ENCODE measurements at regions not wholly inside any gene's neighbourhood (a gene's known extent, or its start where the extent isn't known, plus 50 kb on each side); places are given as distances from the start of the nearest gene placed in this dataset.

DNA sequence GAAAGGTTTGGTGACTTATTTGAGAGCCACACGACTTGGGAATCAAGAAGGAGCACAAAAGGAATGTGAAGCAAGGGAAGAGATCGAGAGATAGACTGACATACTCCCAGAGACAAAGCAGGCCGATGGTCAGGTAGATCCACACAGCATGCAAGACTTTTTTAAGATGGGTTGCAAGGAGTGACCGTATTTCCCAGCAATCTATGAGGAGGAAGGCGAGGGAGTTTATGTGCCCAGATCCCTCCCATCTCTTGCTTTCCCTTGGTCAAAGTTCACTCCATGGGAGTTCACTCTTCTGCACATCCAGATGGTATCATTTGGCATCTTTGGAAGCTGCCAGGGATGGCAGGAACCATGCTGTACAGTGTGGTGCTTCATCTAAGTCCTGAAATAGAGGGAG, 148.9 kb downstream of the RMI1 start:
- 19% methylated on average over 5 of the region's 5 CpGs for WGBS (ENCODE audit: missing lambda C conversion rate)
- peaks cover 4% of the 10 kb centered on the region; the same call in 1 of the 3 replicates for H3K4me1 ChIP-seq
- H3K27ac ChIP-seq = no peak overlapping the region
- FAIRE-seq = no peak
- CTCF ChIA-PET = interaction anchor here (1.0 kb wide), 1 partner anchor 28 kb away, joined by 3 read pairs; no protein-coding TSS in a partner anchor
- no peak overlapping the region for H3K4me3 ChIP-seq
- no peaks in the 10 kb centered on the region for H3K9me3 ChIP-seq
- POLR2A ChIA-PET = no interaction called here
- ATAC-seq = no peak; a peak in 2 of 6 replicates
- no peak for DNase-seq (ENCODE audit: low read depth in 1 of 2, low spot score in 1 of 2)
- TF ChIP-seq, protein P1, sequence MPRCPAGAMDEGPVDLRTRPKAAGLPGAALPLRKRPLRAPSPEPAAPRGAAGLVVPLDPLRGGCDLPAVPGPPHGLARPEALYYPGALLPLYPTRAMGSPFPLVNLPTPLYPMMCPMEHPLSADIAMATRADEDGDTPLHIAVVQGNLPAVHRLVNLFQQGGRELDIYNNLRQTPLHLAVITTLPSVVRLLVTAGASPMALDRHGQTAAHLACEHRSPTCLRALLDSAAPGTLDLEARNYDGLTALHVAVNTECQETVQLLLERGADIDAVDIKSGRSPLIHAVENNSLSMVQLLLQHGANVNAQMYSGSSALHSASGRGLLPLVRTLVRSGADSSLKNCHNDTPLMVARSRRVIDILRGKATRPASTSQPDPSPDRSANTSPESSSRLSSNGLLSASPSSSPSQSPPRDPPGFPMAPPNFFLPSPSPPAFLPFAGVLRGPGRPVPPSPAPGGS (IDR thresholded peaks at IDR 0.05) = no peak
- TF ChIP-seq HEYL (CRISPR knock-in tag; IDR thresholded peaks at IDR 0.05) (no peak), HOXB5 (CRISPR knock-in tag; IDR thresholded peaks at IDR 0.05) (no peak), RARB (CRISPR knock-in tag; IDR thresholded peaks at IDR 0.05) (no peak), NFE2L2 (conservative IDR thresholded peaks at IDR 0.05; ENCODE audit: low read length) (no peak), MYC (IDR thresholded peaks at IDR 0.05; ENCODE audit: borderline replicate concordance, low read length) (no peak), ZNF302 (CRISPR knock-in tag; IDR thresholded peaks at IDR 0.05) (no peak), CHD4 (IDR thresholded peaks at IDR 0.05; ENCODE audit: borderline replicate concordance) (no peak), CBX2 (IDR thresholded peaks at IDR 0.05; ENCODE audit: borderline replicate concordance, low read depth) (no peak), CHD2 (IDR thresholded peaks at IDR 0.05; ENCODE audit: low read length, partially characterized antibody) (no peak), NR3C1 (IDR thresholded peaks at IDR 0.05) (no peak), MAX (IDR thresholded peaks at IDR 0.05) (no peak), EHMT2 (IDR thresholded peaks at IDR 0.05; ENCODE audit: low read depth) (no peak)
- peak overlapping the region; percentile 8; the same call in 1 of the 3 replicates for H3K4me2 ChIP-seq

GRCh38 chr9:84136119-84136868, 155.7 kb downstream of the RMI1 start:
- FAIRE-seq (no peak), DNase-seq (ENCODE audit: low read depth in 1 of 2, low spot score in 1 of 2) (peak; percentile 60 to 79), ATAC-seq (peak; percentile 72 to 75)
- ChIA-PET POLR2A (interaction anchor here (0.5 kb wide), 1 partner anchor 519 kb away, joined by 4 read pairs; no protein-coding TSS in a partner anchor), CTCF (interaction anchor here (1.0 to 2.2 kb wide), 2 partner anchors 37 to 125 kb away, joined by 4 to 8 read pairs; no protein-coding TSS in a partner anchor)
- Histone ChIP-seq H3K4me1 (peaks cover 13% of the 10 kb centered on the region), H3K27ac (peak overlapping the region in 1 of 2 experiments; percentile 30; a peak in 1 of 6 replicates), H3K9me3 (no peaks in the 10 kb centered on the region), H3K4me2 (peak overlapping the region; percentile 48), H3K4me3 (no peak overlapping the region)
- no peak for TF ChIP-seq FOSL2 (IDR thresholded peaks at IDR 0.05)
- TF ChIP-seq FOSL2 (CRISPR knock-in tag; IDR thresholded peaks at IDR 0.05) = peak; percentile 71
- TF ChIP-seq ESRRA (IDR thresholded peaks at IDR 0.05; ENCODE audit: borderline replicate concordance, low read length) = no peak
- peak; percentile 19; the same call in 1 of the 2 replicates for TF ChIP-seq MAX (IDR thresholded peaks at IDR 0.05)
- 5% methylated on average over 13 of the region's 13 CpGs for WGBS (ENCODE audit: missing lambda C conversion rate)

DNA sequence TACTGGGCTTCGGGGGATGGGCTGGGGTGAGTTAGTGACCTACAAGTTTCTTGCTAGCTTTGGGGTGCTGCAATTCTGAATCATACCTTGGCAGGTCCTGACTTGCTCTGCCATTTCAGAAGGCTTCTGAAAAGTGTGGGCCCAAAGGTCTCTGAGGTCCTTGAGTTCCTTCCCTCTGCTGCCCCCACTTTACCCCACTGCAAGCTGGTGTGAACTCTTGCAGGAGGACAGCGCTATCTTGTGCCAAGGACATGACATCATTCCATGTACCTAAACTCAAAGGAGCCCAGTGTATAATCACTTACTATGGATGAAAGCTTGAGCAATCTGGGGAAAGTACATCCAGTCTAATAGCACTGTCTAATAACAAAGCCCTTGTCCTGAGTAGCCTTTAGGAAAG, 157.4 kb downstream of the RMI1 start:
- Histone ChIP-seq H3K27ac (peak overlapping the region in 1 of 2 experiments; percentile 53; a peak in 1 of 6 replicates), H3K4me3 (no peak overlapping the region), H3K4me2 (no peak overlapping the region; the same call in 2 of the 3 replicates), H3K4me1 (peaks cover 13% of the 10 kb centered on the region), H3K9me3 (no peaks in the 10 kb centered on the region)
- 50% methylated on average over 2 of the region's 2 CpGs for WGBS (ENCODE audit: missing lambda C conversion rate)
- peak in 1 of 2 experiments; percentile 13 for DNase-seq (ENCODE audit: low read depth in 1 of 2, low spot score in 1 of 2)
- ATAC-seq = no peak; a peak in 1 of 6 replicates
- FAIRE-seq = no peak
- POLR2A ChIA-PET = no interaction called here
- CTCF ChIA-PET = interaction anchor here (0.6 to 2.3 kb wide), 4 partner anchors 10 to 35 kb away, joined by 3 to 7 read pairs (median 3); no protein-coding TSS in a partner anchor
- TF ChIP-seq HES2 (IDR thresholded peaks at IDR 0.05) (no peak), CBX2 (IDR thresholded peaks at IDR 0.05; ENCODE audit: borderline replicate concordance, low read depth) (no peak), CEBPB (IDR thresholded peaks at IDR 0.05) (no peak), FOXS1 (CRISPR knock-in tag; IDR thresholded peaks at IDR 0.05) (no peak), BHLHE40 (IDR thresholded peaks at IDR 0.05; ENCODE audit: low read depth, low read length) (no peak), ZFP36 (IDR thresholded peaks at IDR 0.05; ENCODE audit: borderline replicate concordance, partially characterized antibody) (no peak), NR3C1 (IDR thresholded peaks at IDR 0.05) (no peak), HOXB13 (CRISPR knock-in tag; IDR thresholded peaks at IDR 0.05; ENCODE audit: low read depth) (no peak)
- TF ChIP-seq, protein P2, sequence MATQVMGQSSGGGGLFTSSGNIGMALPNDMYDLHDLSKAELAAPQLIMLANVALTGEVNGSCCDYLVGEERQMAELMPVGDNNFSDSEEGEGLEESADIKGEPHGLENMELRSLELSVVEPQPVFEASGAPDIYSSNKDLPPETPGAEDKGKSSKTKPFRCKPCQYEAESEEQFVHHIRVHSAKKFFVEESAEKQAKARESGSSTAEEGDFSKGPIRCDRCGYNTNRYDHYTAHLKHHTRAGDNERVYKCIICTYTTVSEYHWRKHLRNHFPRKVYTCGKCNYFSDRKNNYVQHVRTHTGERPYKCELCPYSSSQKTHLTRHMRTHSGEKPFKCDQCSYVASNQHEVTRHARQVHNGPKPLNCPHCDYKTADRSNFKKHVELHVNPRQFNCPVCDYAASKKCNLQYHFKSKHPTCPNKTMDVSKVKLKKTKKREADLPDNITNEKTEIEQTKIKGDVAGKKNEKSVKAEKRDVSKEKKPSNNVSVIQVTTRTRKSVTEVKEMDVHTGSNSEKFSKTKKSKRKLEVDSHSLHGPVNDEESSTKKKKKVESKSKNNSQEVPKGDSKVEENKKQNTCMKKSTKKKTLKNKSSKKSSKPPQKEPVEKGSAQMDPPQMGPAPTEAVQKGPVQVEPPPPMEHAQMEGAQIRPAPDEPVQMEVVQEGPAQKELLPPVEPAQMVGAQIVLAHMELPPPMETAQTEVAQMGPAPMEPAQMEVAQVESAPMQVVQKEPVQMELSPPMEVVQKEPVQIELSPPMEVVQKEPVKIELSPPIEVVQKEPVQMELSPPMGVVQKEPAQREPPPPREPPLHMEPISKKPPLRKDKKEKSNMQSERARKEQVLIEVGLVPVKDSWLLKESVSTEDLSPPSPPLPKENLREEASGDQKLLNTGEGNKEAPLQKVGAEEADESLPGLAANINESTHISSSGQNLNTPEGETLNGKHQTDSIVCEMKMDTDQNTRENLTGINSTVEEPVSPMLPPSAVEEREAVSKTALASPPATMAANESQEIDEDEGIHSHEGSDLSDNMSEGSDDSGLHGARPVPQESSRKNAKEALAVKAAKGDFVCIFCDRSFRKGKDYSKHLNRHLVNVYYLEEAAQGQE (IDR thresholded peaks at IDR 0.05) = no peak
- TF ChIP-seq, protein P1 (IDR thresholded peaks at IDR 0.05) = no peak
- TF ChIP-seq, protein P3, sequence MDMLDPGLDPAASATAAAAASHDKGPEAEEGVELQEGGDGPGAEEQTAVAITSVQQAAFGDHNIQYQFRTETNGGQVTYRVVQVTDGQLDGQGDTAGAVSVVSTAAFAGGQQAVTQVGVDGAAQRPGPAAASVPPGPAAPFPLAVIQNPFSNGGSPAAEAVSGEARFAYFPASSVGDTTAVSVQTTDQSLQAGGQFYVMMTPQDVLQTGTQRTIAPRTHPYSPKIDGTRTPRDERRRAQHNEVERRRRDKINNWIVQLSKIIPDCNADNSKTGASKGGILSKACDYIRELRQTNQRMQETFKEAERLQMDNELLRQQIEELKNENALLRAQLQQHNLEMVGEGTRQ (IDR thresholded peaks at IDR 0.05) = no peak

Measured in A549 (cell line).